GM12892 (cell line): ENCODE measurements at regions not wholly inside any gene's neighbourhood (a gene's known extent, or its start where the extent isn't known, plus 50 kb on each side); places are given as distances from the start of the nearest gene placed in this dataset.

ENCODE experiments used
- POLR2AphosphoS5 ChIP-seq: IDR thresholded peaks from 2 replicates; pipeline ENCODE4 v1.6.1; 2011; ENCODE audit warnings: low read depth, low read length, control low read depth
- TAF1 ChIP-seq: IDR thresholded peaks from 2 replicates; pipeline ENCODE4 v1.6.1; 2011; ENCODE audit warnings: low read depth, mild to moderate bottlenecking, control low read depth, low read length, borderline replicate concordance

DNA sequence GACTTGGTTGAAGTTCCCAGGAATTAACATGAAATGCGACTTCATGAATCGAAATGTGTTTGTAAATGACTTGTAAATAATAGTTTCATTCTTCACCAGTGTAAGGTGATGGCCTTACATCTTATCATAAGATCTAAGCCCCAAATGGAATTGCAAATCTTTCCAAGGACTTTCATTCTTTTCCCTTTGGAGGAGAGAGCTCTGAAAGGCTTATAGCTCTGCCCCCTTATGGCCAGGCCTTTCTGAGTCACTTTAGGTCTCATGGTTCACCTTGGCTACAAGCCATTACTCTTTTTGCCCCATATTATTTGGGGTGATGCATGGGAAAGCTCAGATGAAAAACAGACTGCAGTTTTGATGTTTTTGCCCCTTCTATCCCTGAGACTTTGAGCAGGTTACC is 209.1 kb upstream of the BMP2 start:
- TF ChIP-seq TAF1 (no peak), POLR2AphosphoS5 (no peak)
